ENCODE measurements at regions not wholly inside any gene's neighbourhood (a gene's known extent, or its start where the extent isn't known, plus 50 kb on each side); places are given as distances from the start of the nearest gene placed in this dataset.
"Not testable (repeated sequence)": the region's sequence is repeated elsewhere in the genome, so short reads cannot be mapped to it uniquely, and the experiment has no call there.

GRCh38 chr14:45633220-45633984, 380.4 kb upstream of the MIS18BP1 start:
- no peak for DNase-seq (ENCODE audit: low read depth)

GRCh38 chr14:45621731-45622130, 368.7 kb upstream of the MIS18BP1 start:
- DNase-seq (ENCODE audit: low read depth): no peak

GRCh38 chr14:45619831-45620230, 366.8 kb upstream of the MIS18BP1 start:
- no peak for DNase-seq (ENCODE audit: low read depth)

GRCh38 chr14:45610318-45610717, 357.3 kb upstream of the MIS18BP1 start:
- peak; percentile 23 for DNase-seq (ENCODE audit: low read depth)

- no peak for DNase-seq (ENCODE audit: low read depth)
Measured at GRCh38 chr14:45587142-45587541, 334.1 kb upstream of the MIS18BP1 start.

GRCh38 chr14:45559626-45560025, 306.6 kb upstream of the MIS18BP1 start:
- no peak for DNase-seq (ENCODE audit: low read depth)

- no peak for DNase-seq (ENCODE audit: low read depth)
Measured at GRCh38 chr14:45558183-45558582, 305.2 kb upstream of the MIS18BP1 start.

- no peak for DNase-seq (ENCODE audit: low read depth)
Measured at GRCh38 chr14:45553981-45554380, 301.0 kb upstream of the MIS18BP1 start.

GRCh38 chr14:45551240-45551820, 298.3 kb upstream of the MIS18BP1 start:
- not testable (repeated sequence) for DNase-seq (ENCODE audit: low read depth)

GRCh38 chr14:45531022-45531421, 278.0 kb upstream of the MIS18BP1 start:
- no peak for DNase-seq (ENCODE audit: low read depth)

- peak; percentile 62 for DNase-seq (ENCODE audit: low read depth)
Measured at GRCh38 chr14:45526715-45527549, 273.9 kb upstream of the MIS18BP1 start.

GRCh38 chr14:45519766-45520165, 266.8 kb upstream of the MIS18BP1 start:
- DNase-seq (ENCODE audit: low read depth): no peak

- DNase-seq (ENCODE audit: low read depth): no peak
Measured at GRCh38 chr14:45492876-45493275, 239.9 kb upstream of the MIS18BP1 start.

- DNase-seq (ENCODE audit: low read depth): no peak
Measured at GRCh38 chr14:45491914-45492313, 238.9 kb upstream of the MIS18BP1 start.

- DNase-seq (ENCODE audit: low read depth): no peak
Measured at GRCh38 chr14:45486599-45486998, 233.6 kb upstream of the MIS18BP1 start.

GRCh38 chr14:45467023-45467422, 214.0 kb upstream of the MIS18BP1 start:
- no peak for DNase-seq (ENCODE audit: low read depth)

GRCh38 chr14:45434221-45434620, 181.2 kb upstream of the MIS18BP1 start:
- no peak for DNase-seq (ENCODE audit: low read depth)

GRCh38 chr14:45426685-45427282, 173.8 kb upstream of the MIS18BP1 start:
- peak; percentile 61 for DNase-seq (ENCODE audit: low read depth)

GRCh38 chr14:45406942-45407341, 153.9 kb upstream of the MIS18BP1 start:
- no peak for DNase-seq (ENCODE audit: low read depth)

GRCh38 chr14:45400950-45401640, 148.1 kb upstream of the MIS18BP1 start:
- no peak for DNase-seq (ENCODE audit: low read depth)

GRCh38 chr14:45400509-45400908, 147.5 kb upstream of the MIS18BP1 start:
- DNase-seq (ENCODE audit: low read depth): no peak
